HG02870 (cell line): ENCODE measurements at regions not wholly inside any gene's neighbourhood (a gene's known extent, or its start where the extent isn't known, plus 50 kb on each side); places are given as distances from the start of the nearest gene placed in this dataset.

Experiments used
- ATAC-seq: cut with Tn5 transposase; IDR thresholded peaks from one replicate; pipeline ENCODE4 v1.9.1; 2021; ENCODE audit warnings: mild to moderate bottlenecking, moderate library complexity; ENCODE audit not compliant: unreplicated experiment

- ATAC-seq = no peak
Observed at GRCh38 chr10:75347186-75347585, 54.4 kb downstream of the ZNF503 start.

GRCh38 chr10:75345738-75346137 is 55.8 kb downstream of the ZNF503 start:
- no peak for ATAC-seq

GRCh38 chr10:75344170-75344569 is 57.4 kb downstream of the ZNF503 start:
- no peak for ATAC-seq

- ATAC-seq = no peak
Observed at GRCh38 chr10:75342397-75342796, 59.2 kb downstream of the ZNF503 start.

GRCh38 chr10:75335983-75336382 is 65.6 kb downstream of the ZNF503 start:
- peak; percentile 98 for ATAC-seq

GRCh38 chr10:75335191-75335590 is 66.4 kb downstream of the ZNF503 start:
- no peak for ATAC-seq

- ATAC-seq = no peak
Observed at GRCh38 chr10:75334720-75335119, 66.8 kb downstream of the ZNF503 start.

GRCh38 chr10:75332081-75332480 is 69.5 kb downstream of the ZNF503 start:
- ATAC-seq = no peak

- ATAC-seq = no peak
Observed at GRCh38 chr10:75331081-75331480, 70.5 kb downstream of the ZNF503 start.

GRCh38 chr10:75329190-75329745 is 72.3 kb downstream of the ZNF503 start:
- no peak for ATAC-seq

- no peak for ATAC-seq
Observed at GRCh38 chr10:75326306-75326705, 75.3 kb downstream of the ZNF503 start.

- no peak for ATAC-seq
Observed at GRCh38 chr10:75319274-75319673, 82.3 kb downstream of the ZNF503 start.

- ATAC-seq = no peak
Observed at GRCh38 chr10:75314570-75314969, 78.8 kb upstream of the COMTD1 start.

GRCh38 chr10:75312440-75312839 is 76.7 kb upstream of the COMTD1 start:
- ATAC-seq = no peak

- no peak for ATAC-seq
Observed at GRCh38 chr10:75305675-75306074, 69.9 kb upstream of the COMTD1 start.

GRCh38 chr10:75304741-75305390 is 69.1 kb upstream of the COMTD1 start:
- no peak for ATAC-seq

- ATAC-seq = no peak
Observed at GRCh38 chr10:75304313-75304712, 68.6 kb upstream of the COMTD1 start.

GRCh38 chr10:75303045-75303777 is 67.5 kb upstream of the COMTD1 start:
- no peak for ATAC-seq

GRCh38 chr10:75302029-75302428 is 66.3 kb upstream of the COMTD1 start:
- no peak for ATAC-seq

- no peak for ATAC-seq
Observed at GRCh38 chr10:75297021-75297599, 61.4 kb upstream of the COMTD1 start.

- ATAC-seq = no peak
Observed at GRCh38 chr10:75295868-75296441, 60.2 kb upstream of the COMTD1 start.
